Esophagus squamous epithelium (tissue), 5 donors: ENCODE measurements at regions not wholly inside any gene's neighbourhood (a gene's known extent, or its start where the extent isn't known, plus 50 kb on each side); places are given as distances from the start of the nearest gene placed in this dataset.
"Not testable (repeated sequence)": the region's sequence is repeated elsewhere in the genome, so short reads cannot be mapped to it uniquely, and the experiment has no call there.

Experiments used
- DNase-seq: peaks from one replicate; lab custom pipeline; 2025; lab: John Stamatoyannopoulos, UW
- H3K27ac ChIP-seq, 4 donors: fragments of 200-600 bp; sonication (generic); one replicate each; pipeline ENCODE4 v1.5.1; 2016 to 2019; ENCODE audit warnings: mild to moderate bottlenecking in 1 of 4
- H3K27me3 ChIP-seq, 4 donors: fragments of 200-600 bp; sonication (generic); 1 replicate in 3 of 4; 2 replicates in 1 of 4; pipeline versions ENCODE4 v1.5.1 to v1.6.0; 2017 to 2021; ENCODE audit warnings: antibody characterized with exemption in 1 of 4
- H3K36me3 ChIP-seq, 3 donors: fragments of 200-600 bp; sonication (generic); one replicate each; pipeline ENCODE4 v1.5.1; 2016 to 2019
- H3K4me1 ChIP-seq, 3 donors: fragments of 200-600 bp; sonication (generic); one replicate each; pipeline ENCODE4 v1.5.1; 2017 to 2019
- H3K4me3 ChIP-seq, 4 donors: fragments of 200-600 bp; sonication (generic); 1 replicate in 3 of 4; 2 replicates in 1 of 4; pipeline ENCODE4 v1.5.1; 2016 to 2019; ENCODE audit warnings: mild to moderate bottlenecking in 2 of 4, moderate library complexity in 1 of 4
- H3K9me3 ChIP-seq, 3 donors: fragments of 200-600 bp; sonication (generic); one replicate each; pipeline ENCODE4 v1.5.1; 2016 to 2019
- CTCF ChIP-seq, 6 experiments: fragments of 450-650 bp in 4 of 6; fragments of 200-600 bp in 2 of 6; sonication (generic) in 2 of 6; IDR thresholded peaks; one replicate each; pipeline ENCODE4 v1.5.1; 2016 to 2019; ENCODE audit warnings: antibody characterized with exemption in 6 of 6, mild to moderate bottlenecking in 4 of 6, moderate library complexity in 4 of 6
- POLR2A ChIP-seq, 4 donors: fragments of 450-650 bp; IDR thresholded peaks; one replicate each; pipeline ENCODE4 v1.6.1; 2017; ENCODE audit warnings: antibody characterized with exemption in 4 of 4, mild to moderate bottlenecking in 4 of 4, moderate library complexity in 3 of 4
- WGBS, 2 donors: methylation state at CpG; one replicate each; pipeline ENCODE4 v1.1.5; 2018; 5-methylcytosine and 5-hydroxymethylcytosine counted together
- intact Hi-C: fragments of 100-400 bp; cut with DNase I; formaldehyde crosslinking; loops from one replicate; pipeline ENCODE4 v1.15.0; 2022
- donor health status: DM: yes; HTN: yes; CAD: no.

- Histone ChIP-seq H3K36me3 (no peaks in the 10 kb centered on the region), H3K27me3 (no peaks in the 10 kb centered on the region), H3K9me3 (peaks cover 0 to 9% (median 0%) of the 10 kb centered on the region in 3 donors), H3K27ac (no peak overlapping the region), H3K4me1 (peaks cover 0 to 4% (median 0%) of the 10 kb centered on the region in 3 donors), H3K4me3 (no peak overlapping the region)
- WGBS, 2 donors: 72 to 83% methylated on average over 6 to 7 of the region's 8 CpGs
- intact Hi-C loops: no loop called here
- DNase-seq: no peak
- no peak for TF ChIP-seq CTCF (IDR thresholded peaks at IDR 0.05)
Observed at GRCh38 chr9:115333277-115334070, 215.5 kb upstream of the TNC start.

GRCh38 chr9:115335439-115335838 lies 217.5 kb upstream of the TNC start:
- no peak for TF ChIP-seq POLR2A (IDR thresholded peaks at IDR 0.05)
- TF ChIP-seq CTCF (IDR thresholded peaks at IDR 0.05): no peak
- peaks cover 0 to 9% (median 0%) of the 10 kb centered on the region in 3 donors for H3K9me3 ChIP-seq
- H3K4me3 ChIP-seq: no peak overlapping the region
- no peaks in the 10 kb centered on the region for H3K27me3 ChIP-seq
- H3K27ac ChIP-seq: no peak overlapping the region
- intact Hi-C loops: no loop called here
- H3K4me1 ChIP-seq: no peaks in the 10 kb centered on the region
- WGBS, 2 donors: 85 to 88% methylated on average over 5 of the region's 5 CpGs
- H3K36me3 ChIP-seq: no peaks in the 10 kb centered on the region
- DNase-seq: no peak

- Histone ChIP-seq H3K27ac (no peak overlapping the region), H3K4me3 (no peak overlapping the region), H3K9me3 (peaks cover 0 to 9% (median 0%) of the 10 kb centered on the region in 3 donors), H3K36me3 (no peaks in the 10 kb centered on the region), H3K27me3 (no peaks in the 10 kb centered on the region), H3K4me1 (peaks cover 0 to 6% (median 0%) of the 10 kb centered on the region in 3 donors)
- WGBS, 2 donors: 64 to 72% methylated on average over 4 to 5 of the region's 5 CpGs
- TF ChIP-seq CTCF (IDR thresholded peaks at IDR 0.05) (no peak), POLR2A (IDR thresholded peaks at IDR 0.05) (no peak)
- intact Hi-C loops: no loop called here
- no peak for DNase-seq
Observed at GRCh38 chr9:115340314-115340713, 222.4 kb upstream of the TNC start.

- 64 to 68% methylated on average over 3 of the region's 3 CpGs for WGBS, 2 donors
Observed at GRCh38 chr9:115341426-115341825, 223.5 kb upstream of the TNC start.

GRCh38 chr9:115347776-115348175 lies 229.8 kb upstream of the TNC start:
- H3K36me3 ChIP-seq, H3K4me3 ChIP-seq, H3K9me3 ChIP-seq, H3K27ac ChIP-seq, intact Hi-C loops, DNase-seq, H3K4me1 ChIP-seq, H3K27me3 ChIP-seq: not testable (repeated sequence)
- 90 to 100% methylated on average over 1 to 2 of the region's 2 CpGs for WGBS, 2 donors

More at GRCh38 chr9:115341426-115341825, 223.5 kb upstream of the TNC start:
- Histone ChIP-seq H3K27me3 (no peaks in the 10 kb centered on the region), H3K27ac (no peak overlapping the region), H3K4me1 (peaks cover 0 to 6% (median 0%) of the 10 kb centered on the region in 3 donors), H3K9me3 (peaks cover 0 to 2% (median 0%) of the 10 kb centered on the region in 3 donors), H3K4me3 (no peak overlapping the region), H3K36me3 (no peaks in the 10 kb centered on the region)
- intact Hi-C loops: no loop called here
- no peak for DNase-seq
- no peak for TF ChIP-seq POLR2A (IDR thresholded peaks at IDR 0.05)
- no peak for TF ChIP-seq CTCF (IDR thresholded peaks at IDR 0.05)

GRCh38 chr9:115348936-115349335 lies 231.0 kb upstream of the TNC start:
- H3K9me3 ChIP-seq, H3K27me3 ChIP-seq, H3K36me3 ChIP-seq, H3K4me3 ChIP-seq, H3K27ac ChIP-seq, DNase-seq, H3K4me1 ChIP-seq, intact Hi-C loops: not testable (repeated sequence)
- 70 to 78% methylated on average over 3 of the region's 3 CpGs for WGBS, 2 donors
